HL-60 (cell line): ENCODE measurements at regions not wholly inside any gene's neighbourhood (a gene's known extent, or its start where the extent isn't known, plus 50 kb on each side); places are given as distances from the start of the nearest gene placed in this dataset.

Experiments
- DNase-seq, 2 experiments: peaks; one replicate each; pipeline ENCODE4 v3.0.0-alpha.2; 2010 to 2020; ENCODE audit warnings: low read depth in 1 of 2, low spot score in 1 of 2
- H3K27ac ChIP-seq: fragments of 250-450 bp; sonication (Bioruptor Pico); replicated peaks from 2 replicates; pipeline ENCODE4 v1.5.1; 2020; ENCODE audit warnings: mild to moderate bottlenecking, moderate library complexity
- H3K27me3 ChIP-seq: fragments of 250-450 bp; sonication (Bioruptor Pico); 2 replicates; pipeline ENCODE4 v1.5.1; 2021; ENCODE audit warnings: mild to moderate bottlenecking, moderate library complexity; ENCODE audit not compliant: insufficient read depth, poor library complexity, severe bottlenecking
- H3K4me3 ChIP-seq: replicated peaks from 2 replicates; pipeline ENCODE4 v1.5.1; 2011; ENCODE audit warnings: mild to moderate bottlenecking, control low read depth, low read length; ENCODE audit not compliant: insufficient read depth
- CTCF ChIP-seq: IDR thresholded peaks from one replicate; pipeline ENCODE4 v1.5.1; 2011; ENCODE audit warnings: low read length, control low read depth, inconsistent platforms; ENCODE audit not compliant: insufficient read depth
- GABPA ChIP-seq: IDR thresholded peaks from 2 replicates; pipeline ENCODE4 v1.6.1; 2012; ENCODE audit warnings: low read depth
- POLR2AphosphoS5 ChIP-seq: IDR thresholded peaks from 2 replicates; pipeline ENCODE4 v1.6.1; 2012; ENCODE audit warnings: low read depth
- REST ChIP-seq: IDR thresholded peaks from 2 replicates; pipeline ENCODE4 v1.6.1; 2012; ENCODE audit warnings: low read depth; ENCODE audit not compliant: insufficient replicate concordance
- SPI1 ChIP-seq: IDR thresholded peaks from 2 replicates; pipeline ENCODE4 v1.6.1; 2012; ENCODE audit warnings: low read depth, mild to moderate bottlenecking, borderline replicate concordance

DNA sequence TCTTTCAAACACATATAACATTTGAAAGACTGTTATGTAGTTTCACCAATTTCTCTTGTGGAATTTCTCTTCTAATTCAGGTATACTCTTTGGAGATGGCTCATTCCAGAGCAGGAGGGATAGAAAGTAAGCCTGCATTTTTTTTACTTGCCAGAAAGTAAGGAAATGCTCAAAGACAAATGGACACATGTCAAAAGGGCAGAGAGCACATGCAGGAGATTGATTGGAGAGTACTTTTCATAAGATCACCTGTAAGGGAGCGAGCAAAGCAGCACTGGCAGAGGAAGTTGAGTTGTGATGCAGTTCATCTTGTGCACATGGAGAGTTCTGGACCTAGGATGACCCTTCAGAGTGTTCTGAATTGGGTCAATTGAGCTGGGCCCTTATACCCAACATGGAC, 51.4 kb upstream of the FBXO33 start:
- H3K4me3 ChIP-seq = no peak overlapping the region
- no peak overlapping the region for H3K27ac ChIP-seq
- TF ChIP-seq POLR2AphosphoS5 (no peak), CTCF (no peak), SPI1 (no peak), REST (no peak), GABPA (no peak)
- H3K27me3 ChIP-seq = peaks cover 2% of the 10 kb centered on the region
- DNase-seq = no peak
